ENCODE measurements at regions not wholly inside any gene's neighbourhood (a gene's known extent, or its start where the extent isn't known, plus 50 kb on each side); places are given as distances from the start of the nearest gene placed in this dataset.

- no peak overlapping the region for H3K9ac ChIP-seq (ENCODE audit: insufficient read length, low read depth)
- H3K4me1 ChIP-seq (ENCODE audit: insufficient read depth, insufficient read length): no peaks in the 10 kb centered on the region
- no peaks in the 10 kb centered on the region for H3K27me3 ChIP-seq (ENCODE audit: insufficient read depth, insufficient read length)
- no peaks in the 10 kb centered on the region for H3K9me3 ChIP-seq (ENCODE audit: insufficient read depth, low read length)
- no peak for DNase-seq (ENCODE audit: low read depth, low spot score)
- TF ChIP-seq SUZ12 (IDR thresholded peaks at IDR 0.05; ENCODE audit: extremely low read depth, insufficient read depth, insufficient read length) (no peak), ZNF274 (IDR thresholded peaks at IDR 0.05; ENCODE audit: low read depth, low read length) (no peak), YY1 (IDR thresholded peaks at IDR 0.05; ENCODE audit: insufficient read depth, insufficient read length) (no peak)
- no peak overlapping the region for H3K4me3 ChIP-seq (ENCODE audit: insufficient read length, low read depth)
- H3K36me3 ChIP-seq (ENCODE audit: insufficient read depth, insufficient read length, low read length): no peaks in the 10 kb centered on the region
Measured at GRCh38 chr12:91343010-91343409, 160.4 kb upstream of the DCN start.

- no peak overlapping the region for H3K9ac ChIP-seq (ENCODE audit: insufficient read length, low read depth)
- TF ChIP-seq SUZ12 (IDR thresholded peaks at IDR 0.05; ENCODE audit: extremely low read depth, insufficient read depth, insufficient read length) (no peak), ZNF274 (IDR thresholded peaks at IDR 0.05; ENCODE audit: low read depth, low read length) (no peak), YY1 (IDR thresholded peaks at IDR 0.05; ENCODE audit: insufficient read depth, insufficient read length) (no peak)
- no peak for DNase-seq (ENCODE audit: low read depth, low spot score)
- H3K4me3 ChIP-seq (ENCODE audit: insufficient read length, low read depth): no peak overlapping the region
- no peaks in the 10 kb centered on the region for H3K4me1 ChIP-seq (ENCODE audit: insufficient read depth, insufficient read length)
- H3K36me3 ChIP-seq (ENCODE audit: insufficient read depth, insufficient read length, low read length): no peaks in the 10 kb centered on the region
- H3K9me3 ChIP-seq (ENCODE audit: insufficient read depth, low read length): no peaks in the 10 kb centered on the region
- H3K27me3 ChIP-seq (ENCODE audit: insufficient read depth, insufficient read length): no peaks in the 10 kb centered on the region
Measured at GRCh38 chr12:91339106-91339505, 156.5 kb upstream of the DCN start.

- DNase-seq (ENCODE audit: low read depth, low spot score): no peak
- H3K4me1 ChIP-seq (ENCODE audit: insufficient read depth, insufficient read length): no peaks in the 10 kb centered on the region
- no peak overlapping the region for H3K9ac ChIP-seq (ENCODE audit: insufficient read length, low read depth)
- H3K36me3 ChIP-seq (ENCODE audit: insufficient read depth, insufficient read length, low read length): no peaks in the 10 kb centered on the region
- TF ChIP-seq ZNF274 (IDR thresholded peaks at IDR 0.05; ENCODE audit: low read depth, low read length) (no peak), YY1 (IDR thresholded peaks at IDR 0.05; ENCODE audit: insufficient read depth, insufficient read length) (no peak), SUZ12 (IDR thresholded peaks at IDR 0.05; ENCODE audit: extremely low read depth, insufficient read depth, insufficient read length) (no peak)
- no peaks in the 10 kb centered on the region for H3K9me3 ChIP-seq (ENCODE audit: insufficient read depth, low read length)
- no peak overlapping the region for H3K4me3 ChIP-seq (ENCODE audit: insufficient read length, low read depth)
- H3K27me3 ChIP-seq (ENCODE audit: insufficient read depth, insufficient read length): no peaks in the 10 kb centered on the region
Measured at GRCh38 chr12:91335699-91336098, 153.1 kb upstream of the DCN start.

- Histone ChIP-seq H3K4me1 (ENCODE audit: insufficient read depth, insufficient read length) (no peaks in the 10 kb centered on the region), H3K36me3 (ENCODE audit: insufficient read depth, insufficient read length, low read length) (no peaks in the 10 kb centered on the region), H3K4me3 (ENCODE audit: insufficient read length, low read depth) (no peak overlapping the region), H3K27me3 (ENCODE audit: insufficient read depth, insufficient read length) (no peaks in the 10 kb centered on the region), H3K9ac (ENCODE audit: insufficient read length, low read depth) (no peak overlapping the region), H3K9me3 (ENCODE audit: insufficient read depth, low read length) (no peaks in the 10 kb centered on the region)
- no peak for DNase-seq (ENCODE audit: low read depth, low spot score)
- TF ChIP-seq SUZ12 (IDR thresholded peaks at IDR 0.05; ENCODE audit: extremely low read depth, insufficient read depth, insufficient read length) (no peak), ZNF274 (IDR thresholded peaks at IDR 0.05; ENCODE audit: low read depth, low read length) (no peak), YY1 (IDR thresholded peaks at IDR 0.05; ENCODE audit: insufficient read depth, insufficient read length) (no peak)
Measured at GRCh38 chr12:91333966-91334365, 151.3 kb upstream of the DCN start.

- TF ChIP-seq SUZ12 (IDR thresholded peaks at IDR 0.05; ENCODE audit: extremely low read depth, insufficient read depth, insufficient read length) (no peak), ZNF274 (IDR thresholded peaks at IDR 0.05; ENCODE audit: low read depth, low read length) (no peak), YY1 (IDR thresholded peaks at IDR 0.05; ENCODE audit: insufficient read depth, insufficient read length) (no peak)
- no peak for DNase-seq (ENCODE audit: low read depth, low spot score)
- no peak overlapping the region for H3K4me3 ChIP-seq (ENCODE audit: insufficient read length, low read depth)
- no peaks in the 10 kb centered on the region for H3K27me3 ChIP-seq (ENCODE audit: insufficient read depth, insufficient read length)
- no peaks in the 10 kb centered on the region for H3K4me1 ChIP-seq (ENCODE audit: insufficient read depth, insufficient read length)
- no peak overlapping the region for H3K9ac ChIP-seq (ENCODE audit: insufficient read length, low read depth)
- no peaks in the 10 kb centered on the region for H3K9me3 ChIP-seq (ENCODE audit: insufficient read depth, low read length)
- no peaks in the 10 kb centered on the region for H3K36me3 ChIP-seq (ENCODE audit: insufficient read depth, insufficient read length, low read length)
Measured at GRCh38 chr12:91332302-91332701, 149.7 kb upstream of the DCN start.

GRCh38 chr12:91331371-91331770 lies 148.8 kb upstream of the DCN start:
- H3K4me3 ChIP-seq (ENCODE audit: insufficient read length, low read depth): no peak overlapping the region
- H3K9ac ChIP-seq (ENCODE audit: insufficient read length, low read depth): no peak overlapping the region
- DNase-seq (ENCODE audit: low read depth, low spot score): no peak
- H3K9me3 ChIP-seq (ENCODE audit: insufficient read depth, low read length): no peaks in the 10 kb centered on the region
- H3K36me3 ChIP-seq (ENCODE audit: insufficient read depth, insufficient read length, low read length): no peaks in the 10 kb centered on the region
- H3K4me1 ChIP-seq (ENCODE audit: insufficient read depth, insufficient read length): no peaks in the 10 kb centered on the region
- TF ChIP-seq ZNF274 (IDR thresholded peaks at IDR 0.05; ENCODE audit: low read depth, low read length) (no peak), YY1 (IDR thresholded peaks at IDR 0.05; ENCODE audit: insufficient read depth, insufficient read length) (no peak), SUZ12 (IDR thresholded peaks at IDR 0.05; ENCODE audit: extremely low read depth, insufficient read depth, insufficient read length) (no peak)
- no peaks in the 10 kb centered on the region for H3K27me3 ChIP-seq (ENCODE audit: insufficient read depth, insufficient read length)

- no peaks in the 10 kb centered on the region for H3K4me1 ChIP-seq (ENCODE audit: insufficient read depth, insufficient read length)
- no peaks in the 10 kb centered on the region for H3K9me3 ChIP-seq (ENCODE audit: insufficient read depth, low read length)
- DNase-seq (ENCODE audit: low read depth, low spot score): no peak
- no peaks in the 10 kb centered on the region for H3K36me3 ChIP-seq (ENCODE audit: insufficient read depth, insufficient read length, low read length)
- no peak for TF ChIP-seq SUZ12 (IDR thresholded peaks at IDR 0.05; ENCODE audit: extremely low read depth, insufficient read depth, insufficient read length)
- TF ChIP-seq ZNF274 (IDR thresholded peaks at IDR 0.05; ENCODE audit: low read depth, low read length): no peak
- TF ChIP-seq YY1 (IDR thresholded peaks at IDR 0.05; ENCODE audit: insufficient read depth, insufficient read length): no peak
- no peak overlapping the region for H3K4me3 ChIP-seq (ENCODE audit: insufficient read length, low read depth)
- H3K9ac ChIP-seq (ENCODE audit: insufficient read length, low read depth): no peak overlapping the region
- H3K27me3 ChIP-seq (ENCODE audit: insufficient read depth, insufficient read length): no peaks in the 10 kb centered on the region
Measured at GRCh38 chr12:91328451-91328850, 145.8 kb upstream of the DCN start.

GRCh38 chr12:91327889-91328288 lies 145.3 kb upstream of the DCN start:
- H3K9ac ChIP-seq (ENCODE audit: insufficient read length, low read depth): no peak overlapping the region
- H3K27me3 ChIP-seq (ENCODE audit: insufficient read depth, insufficient read length): no peaks in the 10 kb centered on the region
- no peaks in the 10 kb centered on the region for H3K9me3 ChIP-seq (ENCODE audit: insufficient read depth, low read length)
- H3K4me1 ChIP-seq (ENCODE audit: insufficient read depth, insufficient read length): no peaks in the 10 kb centered on the region
- TF ChIP-seq SUZ12 (IDR thresholded peaks at IDR 0.05; ENCODE audit: extremely low read depth, insufficient read depth, insufficient read length) (no peak), YY1 (IDR thresholded peaks at IDR 0.05; ENCODE audit: insufficient read depth, insufficient read length) (no peak), ZNF274 (IDR thresholded peaks at IDR 0.05; ENCODE audit: low read depth, low read length) (no peak)
- no peaks in the 10 kb centered on the region for H3K36me3 ChIP-seq (ENCODE audit: insufficient read depth, insufficient read length, low read length)
- no peak for DNase-seq (ENCODE audit: low read depth, low spot score)
- no peak overlapping the region for H3K4me3 ChIP-seq (ENCODE audit: insufficient read length, low read depth)
